Erythroblast (primary cell): ENCODE measurements at regions not wholly inside any gene's neighbourhood (a gene's known extent, or its start where the extent isn't known, plus 50 kb on each side); places are given as distances from the start of the nearest gene placed in this dataset.
"Not testable (repeated sequence)": the region's sequence is repeated elsewhere in the genome, so short reads cannot be mapped to it uniquely, and the experiment has no call there.

ENCODE experiments used
- GATA1 ChIP-seq: IDR thresholded peaks from 2 replicates; pipeline ENCODE4 v1.6.1; 2011; ENCODE audit warnings: low read depth, mild to moderate bottlenecking, control low read depth, low read length, moderate library complexity
- POLR2A ChIP-seq: IDR thresholded peaks from 2 replicates; pipeline ENCODE4 v1.6.1; 2011; ENCODE audit warnings: mild to moderate bottlenecking, low read length

- not testable (repeated sequence) for TF ChIP-seq POLR2A, GATA1
These were observed 183.8 kb upstream of the ETV3 start for GRCh38 chr1:157321972-157322371.
